ENCODE measurements at regions not wholly inside any gene's neighbourhood (a gene's known extent, or its start where the extent isn't known, plus 50 kb on each side); places are given as distances from the start of the nearest gene placed in this dataset.
A peak's percentile ranks its signal among the peaks of the same experiment; 100 is the strongest.

DNA sequence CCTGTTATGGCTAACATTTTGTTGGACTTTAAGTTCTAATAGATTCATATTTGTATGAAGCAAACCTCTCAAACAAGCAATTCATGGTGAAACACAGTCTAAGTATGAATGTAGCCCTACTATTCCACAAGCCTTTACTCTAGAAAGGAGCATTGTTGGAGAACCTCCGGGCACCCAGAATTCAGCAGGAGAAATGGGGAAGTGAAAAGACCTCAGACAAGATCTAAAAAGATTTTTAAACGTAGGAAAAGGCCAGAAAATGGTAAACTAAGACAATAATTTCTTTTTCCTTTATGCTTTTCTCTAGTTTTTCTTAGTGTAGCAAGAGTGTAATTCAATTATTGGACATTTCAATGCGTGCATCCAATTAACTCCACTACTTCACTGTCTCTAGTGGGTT is 426.4 kb downstream of the INSC start:
- ATAC-seq, result no peak
- Histone ChIP-seq H3K27me3 (ENCODE audit: control insufficient read depth in 2 of 2, insufficient read depth in 2 of 2, low read length in 2 of 2) (peaks cover 4 to 8% of the 10 kb centered on the region in 2 experiments; a peak in 3 of 5 replicates), H3K36me3 (ENCODE audit: control insufficient read depth, insufficient read depth, low read length) (no peaks in the 10 kb centered on the region), H4K20me1 (replicated peaks; ENCODE audit: control insufficient read depth, insufficient read depth, low read length) (no peaks in the 10 kb centered on the region), H2AFZ (ENCODE audit: low read depth, low read length) (no peak overlapping the region), H3K9ac (ENCODE audit: insufficient read depth in 1 of 2, low read depth in 2 of 2, low read length in 2 of 2) (no peak overlapping the region), H3K4me3 (no peak overlapping the region), H3K4me2 (ENCODE audit: insufficient read depth, low read length) (no peak overlapping the region), H3K9me3 (replicated peaks; ENCODE audit: control insufficient read depth, insufficient read depth, low read depth, low read length) (no peaks in the 10 kb centered on the region), H3K4me1 (replicated peaks in 1 of 2; ENCODE audit: control insufficient read depth in 2 of 2, insufficient read depth in 2 of 2, low read length in 2 of 2) (no peaks in the 10 kb centered on the region), H3K79me2 (ENCODE audit: control insufficient read depth, insufficient read depth, low read length) (no peaks in the 10 kb centered on the region), H3K27ac (ENCODE audit: extremely low read depth, low read depth, low read length) (no peak overlapping the region), H3K9me1 (ENCODE audit: control insufficient read depth, insufficient read depth, low read length) (no peaks in the 10 kb centered on the region)
- DNase-seq (ENCODE audit: extremely low read depth in 1 of 4, low spot score in 3 of 4), result no peak
- BruUV-seq (replicated peaks), result no TSS peak
- FAIRE-seq, result no peak
- in situ Hi-C loops (cut with MboI) (no loop called here), intact Hi-C loops (cut with micrococcal nuclease) (no loop called here)
- 2% methylated on average over 3 of the region's 3 CpGs for WGBS (ENCODE audit: insufficient coverage, low coverage, missing lambda C conversion rate)
- ChIA-PET CTCF (ENCODE audit: low intra/inter-chr PET ratio) (no interaction called here), POLR2A (no interaction called here)
- no peak for TF ChIP-seq SMARCB1 (IDR thresholded peaks at IDR 0.05; ENCODE audit: insufficient read length, low read depth)
- peak; percentile 48; the same call in 1 of the 2 replicates for TF ChIP-seq SPI1 (IDR thresholded peaks at IDR 0.05; ENCODE audit: borderline replicate concordance, low read depth, low read length)

DNA sequence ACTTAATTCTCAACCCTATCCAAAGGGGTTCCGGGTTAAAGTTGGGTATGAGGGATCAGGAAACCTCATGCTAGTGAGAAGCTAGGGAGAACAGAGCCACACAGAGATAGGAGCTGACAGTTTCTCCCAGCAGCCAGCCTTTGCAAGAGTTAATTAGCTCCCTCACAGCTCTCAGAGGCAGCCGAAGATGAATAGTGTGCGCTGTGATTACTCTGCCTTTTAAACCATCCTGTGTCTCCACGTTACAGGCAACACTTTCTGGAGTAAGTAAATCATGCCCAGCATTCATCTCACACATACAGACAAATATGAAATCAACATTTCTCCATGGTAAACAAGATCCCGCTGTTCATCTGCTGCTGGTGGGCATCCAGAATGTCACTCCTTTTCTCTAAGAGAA is 429.6 kb downstream of the INSC start:
- no peak overlapping the region for H2AFZ ChIP-seq (ENCODE audit: low read depth, low read length)
- no peaks in the 10 kb centered on the region for H4K20me1 ChIP-seq (replicated peaks; ENCODE audit: control insufficient read depth, insufficient read depth, low read length)
- TF ChIP-seq ZNF77 (CRISPR knock-in tag; IDR thresholded peaks at IDR 0.05) (no peak), SNIP1 (IDR thresholded peaks at IDR 0.05; ENCODE audit: low read depth) (no peak), SREBF1 (IDR thresholded peaks at IDR 0.05; ENCODE audit: borderline replicate concordance, low read depth, low read length) (no peak), THRAP3 (IDR thresholded peaks at IDR 0.05; ENCODE audit: borderline replicate concordance) (no peak), PHF20 (IDR thresholded peaks at IDR 0.05; ENCODE audit: partially characterized antibody) (no peak), SREBF2 (CRISPR knock-in tag; IDR thresholded peaks at IDR 0.05) (no peak)
- TF ChIP-seq, protein P1, sequence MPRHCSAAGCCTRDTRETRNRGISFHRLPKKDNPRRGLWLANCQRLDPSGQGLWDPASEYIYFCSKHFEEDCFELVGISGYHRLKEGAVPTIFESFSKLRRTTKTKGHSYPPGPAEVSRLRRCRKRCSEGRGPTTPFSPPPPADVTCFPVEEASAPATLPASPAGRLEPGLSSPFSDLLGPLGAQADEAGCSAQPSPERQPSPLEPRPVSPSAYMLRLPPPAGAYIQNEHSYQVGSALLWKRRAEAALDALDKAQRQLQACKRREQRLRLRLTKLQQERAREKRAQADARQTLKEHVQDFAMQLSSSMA (CRISPR knock-in tag; IDR thresholded peaks at IDR 0.05), result no peak
- TF ChIP-seq, protein P2, sequence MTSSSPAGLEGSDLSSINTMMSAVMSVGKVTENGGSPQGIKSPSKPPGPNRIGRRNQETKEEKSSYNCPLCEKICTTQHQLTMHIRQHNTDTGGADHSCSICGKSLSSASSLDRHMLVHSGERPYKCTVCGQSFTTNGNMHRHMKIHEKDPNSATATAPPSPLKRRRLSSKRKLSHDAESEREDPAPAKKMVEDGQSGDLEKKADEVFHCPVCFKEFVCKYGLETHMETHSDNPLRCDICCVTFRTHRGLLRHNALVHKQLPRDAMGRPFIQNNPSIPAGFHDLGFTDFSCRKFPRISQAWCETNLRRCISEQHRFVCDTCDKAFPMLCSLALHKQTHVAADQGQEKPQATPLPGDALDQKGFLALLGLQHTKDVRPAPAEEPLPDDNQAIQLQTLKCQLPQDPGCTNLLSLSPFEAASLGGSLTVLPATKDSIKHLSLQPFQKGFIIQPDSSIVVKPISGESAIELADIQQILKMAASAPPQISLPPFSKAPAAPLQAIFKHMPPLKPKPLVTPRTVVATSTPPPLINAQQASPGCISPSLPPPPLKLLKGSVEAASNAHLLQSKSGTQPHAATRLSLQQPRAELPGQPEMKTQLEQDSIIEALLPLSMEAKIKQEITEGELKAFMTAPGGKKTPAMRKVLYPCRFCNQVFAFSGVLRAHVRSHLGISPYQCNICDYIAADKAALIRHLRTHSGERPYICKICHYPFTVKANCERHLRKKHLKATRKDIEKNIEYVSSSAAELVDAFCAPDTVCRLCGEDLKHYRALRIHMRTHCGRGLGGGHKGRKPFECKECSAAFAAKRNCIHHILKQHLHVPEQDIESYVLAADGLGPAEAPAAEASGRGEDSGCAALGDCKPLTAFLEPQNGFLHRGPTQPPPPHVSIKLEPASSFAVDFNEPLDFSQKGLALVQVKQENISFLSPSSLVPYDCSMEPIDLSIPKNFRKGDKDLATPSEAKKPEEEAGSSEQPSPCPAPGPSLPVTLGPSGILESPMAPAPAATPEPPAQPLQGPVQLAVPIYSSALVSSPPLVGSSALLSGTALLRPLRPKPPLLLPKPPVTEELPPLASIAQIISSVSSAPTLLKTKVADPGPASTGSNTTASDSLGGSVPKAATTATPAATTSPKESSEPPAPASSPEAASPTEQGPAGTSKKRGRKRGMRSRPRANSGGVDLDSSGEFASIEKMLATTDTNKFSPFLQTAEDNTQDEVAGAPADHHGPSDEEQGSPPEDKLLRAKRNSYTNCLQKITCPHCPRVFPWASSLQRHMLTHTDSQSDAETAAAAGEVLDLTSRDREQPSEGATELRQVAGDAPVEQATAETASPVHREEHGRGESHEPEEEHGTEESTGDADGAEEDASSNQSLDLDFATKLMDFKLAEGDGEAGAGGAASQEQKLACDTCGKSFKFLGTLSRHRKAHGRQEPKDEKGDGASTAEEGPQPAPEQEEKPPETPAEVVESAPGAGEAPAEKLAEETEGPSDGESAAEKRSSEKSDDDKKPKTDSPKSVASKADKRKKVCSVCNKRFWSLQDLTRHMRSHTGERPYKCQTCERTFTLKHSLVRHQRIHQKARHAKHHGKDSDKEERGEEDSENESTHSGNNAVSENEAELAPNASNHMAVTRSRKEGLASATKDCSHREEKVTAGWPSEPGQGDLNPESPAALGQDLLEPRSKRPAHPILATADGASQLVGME (CRISPR knock-in tag; IDR thresholded peaks at IDR 0.05), result no peak
- FAIRE-seq (no peak), ATAC-seq (no peak), DNase-seq (ENCODE audit: extremely low read depth in 1 of 4, low spot score in 3 of 4) (no peak)
- in situ Hi-C loops (cut with MboI), result no loop called here
- no peak overlapping the region for H3K4me3 ChIP-seq
- BruUV-seq (replicated peaks), result no TSS peak
- no peaks in the 10 kb centered on the region for H3K4me1 ChIP-seq (replicated peaks in 1 of 2; ENCODE audit: control insufficient read depth in 2 of 2, insufficient read depth in 2 of 2, low read length in 2 of 2)
- intact Hi-C loops (cut with micrococcal nuclease), result no loop called here
- CTCF ChIA-PET (ENCODE audit: low intra/inter-chr PET ratio), result no interaction called here
- peaks cover 4 to 8% of the 10 kb centered on the region in 2 experiments; a peak in 3 of 5 replicates for H3K27me3 ChIP-seq (ENCODE audit: control insufficient read depth in 2 of 2, insufficient read depth in 2 of 2, low read length in 2 of 2)
- no peak overlapping the region for H3K9ac ChIP-seq (ENCODE audit: insufficient read depth in 1 of 2, low read depth in 2 of 2, low read length in 2 of 2)
- H3K36me3 ChIP-seq (ENCODE audit: control insufficient read depth, insufficient read depth, low read length), result no peaks in the 10 kb centered on the region
- H3K4me2 ChIP-seq (ENCODE audit: insufficient read depth, low read length), result no peak overlapping the region
- H3K79me2 ChIP-seq (ENCODE audit: control insufficient read depth, insufficient read depth, low read length), result no peaks in the 10 kb centered on the region
- H3K27ac ChIP-seq (ENCODE audit: extremely low read depth, low read depth, low read length), result no peak overlapping the region
- POLR2A ChIA-PET, result no interaction called here
- no peaks in the 10 kb centered on the region for H3K9me3 ChIP-seq (replicated peaks; ENCODE audit: control insufficient read depth, insufficient read depth, low read depth, low read length)
- H3K9me1 ChIP-seq (ENCODE audit: control insufficient read depth, insufficient read depth, low read length), result no peaks in the 10 kb centered on the region
- WGBS (ENCODE audit: insufficient coverage, low coverage, missing lambda C conversion rate), result 3% methylated on average over 5 of the region's 5 CpGs
